GM12875 (cell line): ENCODE measurements at regions not wholly inside any gene's neighbourhood (a gene's known extent, or its start where the extent isn't known, plus 50 kb on each side); places are given as distances from the start of the nearest gene placed in this dataset.

Source experiments
- H3K4me3 ChIP-seq: one replicate; pipeline ENCODE4 v1.5.1; 2011; ENCODE audit warnings: low read depth, low read length, control low read depth
- CTCF ChIP-seq: IDR thresholded peaks from 2 replicates; pipeline ENCODE4 v1.5.1; 2011; ENCODE audit warnings: low read depth, mild to moderate bottlenecking, control low read depth, inconsistent platforms, low read length, moderate library complexity, borderline replicate concordance; ENCODE audit not compliant: insufficient read depth

GRCh38 chr4:86441175-86441936 is 81.5 kb upstream of the MAPK10 start:
- no peak overlapping the region for H3K4me3 ChIP-seq
- TF ChIP-seq CTCF = no peak

GRCh38 chr4:86442881-86443280 is 83.0 kb upstream of the MAPK10 start:
- no peak for TF ChIP-seq CTCF
- H3K4me3 ChIP-seq = no peak overlapping the region

GRCh38 chr4:86443495-86443894 is 83.6 kb upstream of the MAPK10 start:
- no peak overlapping the region for H3K4me3 ChIP-seq
- TF ChIP-seq CTCF = no peak

- no peak for TF ChIP-seq CTCF
- no peak overlapping the region for H3K4me3 ChIP-seq
These were observed 87.1 kb upstream of the MAPK10 start for GRCh38 chr4:86446996-86447395.

- no peak for TF ChIP-seq CTCF
- no peak overlapping the region for H3K4me3 ChIP-seq
These were observed 89.0 kb upstream of the MAPK10 start for GRCh38 chr4:86448871-86449270.

GRCh38 chr4:86449746-86450588 is 90.1 kb upstream of the MAPK10 start:
- no peak for TF ChIP-seq CTCF

More at GRCh38 chr4:86449746-86450588, 90.1 kb upstream of the MAPK10 start:
- H3K4me3 ChIP-seq = no peak overlapping the region
